NCI-H1105 (cell line): ENCODE measurements at regions not wholly inside any gene's neighbourhood (a gene's known extent, or its start where the extent isn't known, plus 50 kb on each side); places are given as distances from the start of the nearest gene placed in this dataset.
"Not testable (repeated sequence)": the region's sequence is repeated elsewhere in the genome, so short reads cannot be mapped to it uniquely, and the experiment has no call there.

Experiments used
- DNase-seq: peaks from one replicate; lab custom pipeline; 2025; lab: John Stamatoyannopoulos, UW

GRCh38 chr10:22824984-22825383 lies 102.9 kb upstream of the ARMC3 start:
- no peak for DNase-seq

DNA sequence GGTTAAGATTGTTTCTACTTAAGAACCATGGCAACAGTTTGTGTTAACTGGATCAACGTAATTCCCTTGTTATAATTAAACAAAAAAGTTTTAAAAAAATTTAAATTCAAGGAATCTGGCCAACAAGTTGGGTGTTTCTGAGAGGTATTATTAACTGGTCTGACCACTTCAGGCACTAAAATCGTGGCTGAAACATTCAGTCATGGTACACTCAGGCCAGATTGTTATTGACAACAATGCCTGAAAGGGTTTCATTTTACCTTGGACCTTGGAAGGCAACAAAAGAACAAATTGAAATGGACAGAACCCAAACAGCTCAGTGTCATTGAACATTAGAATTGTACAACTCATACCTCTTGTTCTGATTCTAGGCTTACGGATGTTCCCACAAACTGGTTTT lies 103.3 kb upstream of the ARMC3 start:
- no peak for DNase-seq

- no peak for DNase-seq
Measured at GRCh38 chr10:22823109-22823508, 104.7 kb upstream of the ARMC3 start.

DNA sequence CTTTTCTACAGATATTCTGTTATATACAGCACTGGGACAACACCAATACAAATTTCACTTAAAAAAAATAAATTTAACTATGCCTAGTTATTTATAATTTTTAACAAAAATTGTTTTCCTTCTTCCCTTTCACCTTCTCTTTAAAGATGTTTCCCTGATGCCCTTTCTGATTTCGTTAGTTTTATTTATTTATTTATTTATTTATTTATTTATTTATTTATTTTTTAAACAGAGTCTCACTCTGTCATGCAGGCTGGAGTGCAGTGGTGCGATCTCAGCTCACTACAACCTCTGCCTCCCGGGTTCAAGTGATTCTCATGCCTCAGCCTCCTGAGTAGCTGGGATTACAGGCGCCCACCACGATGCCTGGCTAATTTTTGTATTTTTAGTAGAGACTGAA lies 105.9 kb upstream of the ARMC3 start:
- not testable (repeated sequence) for DNase-seq

DNA sequence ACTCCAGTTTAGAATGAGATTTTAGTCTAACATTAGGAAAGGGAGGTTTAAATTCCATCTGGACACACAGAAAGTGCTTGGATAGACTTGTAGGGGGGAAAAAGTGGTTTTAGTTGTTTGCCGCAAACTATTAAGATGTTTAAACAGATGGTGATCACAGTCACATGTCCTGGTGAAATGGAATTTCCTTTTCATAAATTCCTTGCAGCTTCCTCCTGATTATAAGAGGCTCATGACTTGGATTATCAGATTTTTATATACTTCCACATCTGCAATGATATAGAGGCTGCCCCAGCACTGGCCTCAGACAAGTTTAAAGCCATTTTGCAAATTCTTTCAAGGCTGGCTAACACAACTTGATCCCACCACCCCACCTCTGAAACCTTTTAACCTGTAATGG lies 106.4 kb upstream of the ARMC3 start:
- DNase-seq = no peak

- DNase-seq = no peak
Measured at GRCh38 chr10:22816298-22816653, 101.9 kb upstream of the PIP4K2A start.

DNA sequence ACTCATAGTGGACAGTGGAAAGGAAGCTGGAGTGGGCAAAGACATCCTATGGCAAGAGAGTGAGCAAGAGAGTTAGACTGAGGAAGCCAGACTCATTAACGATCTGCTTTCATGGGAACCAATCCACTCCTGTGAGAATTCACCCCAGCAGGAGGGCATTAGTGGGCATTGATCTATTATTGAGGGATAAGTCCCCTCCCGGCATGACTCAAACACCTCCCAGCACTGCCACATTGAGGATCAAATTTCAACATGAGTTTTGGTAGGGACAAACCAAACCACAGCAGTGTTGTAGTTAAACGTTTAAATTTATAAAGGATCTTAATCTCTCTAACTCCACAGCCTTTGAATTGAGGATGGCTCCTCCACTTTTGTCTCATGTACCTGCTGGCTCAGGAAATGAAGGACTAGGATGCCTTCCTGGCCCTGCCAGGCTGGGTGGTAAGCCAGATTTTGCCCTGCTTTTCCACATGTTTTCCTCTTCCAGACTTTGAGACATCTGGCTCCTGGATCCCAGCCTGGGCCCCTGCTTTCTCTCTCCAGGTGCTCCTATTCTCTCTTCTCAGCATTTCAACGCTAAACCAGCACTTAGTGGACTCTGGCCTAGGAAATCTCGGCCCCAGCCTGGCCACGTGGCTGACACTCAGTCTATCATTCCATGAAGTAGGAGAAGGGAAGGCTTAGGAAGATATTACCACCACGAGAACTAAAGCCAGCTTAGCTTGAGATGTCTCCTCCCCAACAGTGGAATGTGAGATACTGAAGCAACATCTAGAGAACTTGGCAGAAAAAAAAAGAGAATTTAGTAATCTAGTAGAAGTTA lies 96.5 kb upstream of the PIP4K2A start:
- DNase-seq = no peak

GRCh38 chr10:22807238-22807637 lies 92.9 kb upstream of the PIP4K2A start:
- no peak for DNase-seq

DNA sequence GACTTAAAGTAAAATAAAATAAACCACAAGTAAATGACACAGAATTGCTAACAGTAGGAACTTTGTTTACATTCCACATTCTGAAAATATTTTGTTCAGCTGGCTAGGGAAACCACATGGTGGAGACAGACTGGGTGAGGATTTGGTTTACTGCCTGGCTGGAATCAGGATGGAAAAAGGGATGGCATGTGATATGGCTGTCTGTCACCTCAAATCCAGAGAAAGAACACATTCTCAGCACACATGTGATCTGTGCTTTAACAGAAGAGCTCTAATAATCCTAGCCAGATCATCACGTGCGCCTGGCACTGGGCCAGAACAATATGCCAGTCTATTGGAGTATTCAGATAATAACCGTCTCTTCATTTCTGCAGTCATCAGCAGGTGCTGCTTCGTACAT lies 90.9 kb upstream of the PIP4K2A start:
- DNase-seq = peak; percentile 90

DNA sequence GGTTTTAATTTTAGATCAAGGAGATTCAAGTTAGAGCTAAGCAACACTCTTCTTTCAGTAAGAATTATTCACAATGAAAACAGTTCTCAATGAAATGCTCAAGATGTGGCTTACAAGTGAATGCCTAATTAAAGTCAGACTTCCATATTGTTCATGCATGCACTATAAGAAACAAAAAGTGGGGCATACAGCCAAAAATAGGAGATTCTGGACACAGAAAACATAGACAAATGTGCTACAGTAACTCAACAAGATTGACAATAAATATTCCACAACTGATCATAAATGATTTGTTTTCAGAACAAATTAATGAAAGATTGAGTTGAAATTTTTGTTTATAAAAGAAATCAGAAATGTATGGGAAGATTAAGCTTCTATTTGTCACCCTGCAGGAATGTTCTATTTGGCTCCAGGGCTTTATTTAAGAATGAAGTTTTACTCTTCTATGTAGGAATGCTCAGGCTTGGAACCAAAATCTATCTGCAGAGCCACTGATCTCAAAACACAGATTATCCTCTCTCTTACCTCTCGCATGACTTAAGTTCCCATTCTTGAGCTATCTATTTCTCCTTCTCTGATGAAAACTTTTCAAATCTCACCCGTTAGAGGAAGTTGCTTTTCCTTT lies 89.0 kb upstream of the PIP4K2A start:
- no peak for DNase-seq

DNA sequence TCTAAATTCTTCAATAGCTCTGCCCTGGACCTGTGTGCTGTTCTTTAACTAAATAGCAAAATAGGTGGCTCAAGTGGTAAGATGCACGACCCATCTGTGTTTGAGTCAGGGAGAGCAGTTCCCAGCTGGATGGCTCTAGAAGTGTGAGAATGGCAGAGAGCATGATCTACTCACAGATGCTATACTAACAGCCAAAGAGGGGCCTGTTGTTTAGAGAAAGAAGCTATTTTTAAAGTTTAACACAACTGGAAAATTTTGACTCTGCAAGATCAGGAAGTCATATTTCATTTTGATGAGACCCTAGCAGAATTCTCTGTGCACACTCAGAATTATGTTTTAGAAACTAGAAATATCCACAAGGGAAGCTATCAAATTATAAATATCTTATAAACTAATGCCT lies 87.4 kb upstream of the PIP4K2A start:
- no peak for DNase-seq

DNA sequence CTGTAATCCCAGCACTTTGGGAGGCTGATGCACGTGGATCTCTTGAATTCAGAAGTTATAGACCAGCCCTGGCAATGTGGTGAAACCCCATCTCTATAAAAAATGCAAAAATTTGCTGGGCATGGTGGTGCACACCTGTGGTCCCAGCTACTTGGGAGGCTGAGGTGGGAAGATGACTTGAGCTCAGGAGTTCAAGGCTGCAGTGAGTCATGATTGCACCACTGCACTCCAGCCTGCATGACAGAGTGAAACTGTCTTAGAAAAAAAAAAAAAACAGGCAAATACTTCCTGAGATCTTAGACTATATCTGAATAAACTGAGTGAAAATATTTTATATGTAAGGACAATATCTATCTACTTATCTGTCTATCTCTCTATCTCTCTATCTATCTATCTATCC lies 83.4 kb upstream of the PIP4K2A start:
- not testable (repeated sequence) for DNase-seq

DNA sequence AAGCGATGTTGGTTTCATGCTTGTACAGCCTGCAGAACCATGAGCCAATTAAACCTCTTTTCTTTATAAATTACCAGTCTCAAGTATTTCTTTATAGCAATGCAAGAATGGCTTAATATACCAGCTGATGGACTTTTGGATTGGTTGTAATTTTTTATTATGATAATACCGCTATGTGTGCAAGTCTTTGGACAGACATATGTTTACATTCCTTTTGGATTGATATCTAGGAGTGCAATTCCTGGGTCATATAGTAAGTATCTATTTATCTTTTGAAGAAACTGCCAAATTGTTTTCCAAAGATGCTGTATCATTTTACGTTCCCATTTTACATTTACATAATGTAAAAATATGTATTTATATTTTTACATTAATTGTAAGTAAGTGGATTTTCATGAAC lies 81.2 kb upstream of the PIP4K2A start:
- no peak for DNase-seq

- DNase-seq = no peak
Measured at GRCh38 chr10:22792161-22792560, 77.8 kb upstream of the PIP4K2A start.

GRCh38 chr10:22791665-22792064 lies 77.3 kb upstream of the PIP4K2A start:
- no peak for DNase-seq

DNA sequence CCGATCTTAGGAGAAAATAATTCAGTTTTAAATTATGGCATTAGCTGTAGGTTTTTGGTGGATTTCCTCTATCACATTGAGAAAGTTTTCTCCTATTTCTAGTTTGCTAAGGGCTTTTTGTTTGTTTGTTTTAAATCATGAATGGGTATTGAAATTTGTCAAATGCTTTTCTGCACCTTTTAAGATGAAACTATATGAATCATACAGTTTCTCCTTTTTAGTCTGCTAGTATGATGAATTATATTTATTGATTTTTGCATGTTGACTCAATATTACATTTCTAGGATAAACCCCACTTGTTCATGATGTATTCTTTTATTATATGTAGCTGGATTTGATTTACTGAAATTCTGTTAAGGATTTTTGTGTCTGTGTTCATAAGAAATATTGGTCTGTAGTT lies 70.3 kb upstream of the PIP4K2A start:
- DNase-seq = no peak

GRCh38 chr10:22783807-22784206 lies 69.4 kb upstream of the PIP4K2A start:
- DNase-seq = no peak

DNA sequence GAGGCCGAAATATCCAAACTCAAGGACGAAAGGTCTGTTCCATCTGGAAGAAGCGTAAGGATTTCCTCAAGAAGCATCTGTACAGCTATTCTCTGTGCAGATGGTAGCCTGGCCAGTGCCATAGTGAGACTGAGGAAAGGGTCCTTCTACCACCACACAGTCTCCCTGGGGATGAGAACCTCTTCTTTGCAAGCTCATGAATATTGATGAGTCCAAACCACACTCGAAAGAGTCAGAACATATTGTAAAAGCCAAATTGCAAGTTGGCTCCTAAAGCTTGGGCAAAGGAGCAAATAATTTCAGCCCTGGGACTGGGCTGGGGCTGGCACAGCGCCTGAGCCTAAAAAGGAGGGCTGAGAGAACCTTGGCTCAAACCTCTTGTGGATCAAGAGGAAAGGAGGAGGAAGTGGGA lies 66.1 kb upstream of the PIP4K2A start:
- no peak for DNase-seq

GRCh38 chr10:22779331-22780019 lies 65.1 kb upstream of the PIP4K2A start:
- DNase-seq = no peak

DNA sequence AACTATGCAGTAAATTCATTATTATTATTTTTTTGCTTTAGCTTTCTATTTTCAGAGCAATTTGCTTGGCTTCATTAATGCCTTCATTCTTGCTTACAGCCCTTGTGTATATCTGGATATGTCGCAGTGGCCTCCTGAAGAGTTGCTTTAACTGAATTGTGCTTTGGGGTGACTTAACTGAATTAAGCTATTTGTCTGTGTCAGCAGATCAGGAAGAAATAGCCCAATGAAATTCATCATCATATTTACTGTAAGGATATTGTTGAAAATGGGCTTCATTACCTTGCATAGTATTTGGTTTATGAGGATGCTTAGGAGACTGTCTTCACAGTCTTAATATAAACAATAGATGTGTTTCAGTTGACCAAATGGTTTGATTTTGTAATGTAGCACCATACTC lies 59.7 kb upstream of the PIP4K2A start:
- DNase-seq = no peak

GRCh38 chr10:22771631-22772030 lies 57.3 kb upstream of the PIP4K2A start:
- DNase-seq = not testable (repeated sequence)

DNA sequence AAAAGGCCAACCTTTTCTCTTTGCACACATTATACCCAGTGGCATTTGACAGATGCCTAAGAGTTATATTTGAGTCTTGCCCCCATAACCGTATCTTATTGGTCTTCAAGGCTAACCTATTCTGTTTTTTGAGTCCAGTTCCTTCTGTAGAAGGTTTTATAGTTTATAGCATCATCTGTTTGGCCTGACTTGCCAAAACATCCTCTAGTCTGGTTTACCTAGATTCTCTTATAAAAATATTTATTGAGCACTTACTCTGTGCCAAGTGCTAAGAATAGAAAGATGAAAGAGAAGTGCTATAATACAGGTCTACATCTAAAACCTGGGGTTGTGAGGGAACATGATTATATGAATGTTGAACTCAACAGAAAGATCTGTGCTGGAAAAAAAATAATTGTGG lies 55.9 kb upstream of the PIP4K2A start:
- no peak for DNase-seq

- DNase-seq = no peak
Measured at GRCh38 chr10:22767859-22768258, 53.5 kb upstream of the PIP4K2A start.
